ENCODE measurements at regions not wholly inside any gene's neighbourhood (a gene's known extent, or its start where the extent isn't known, plus 50 kb on each side); places are given as distances from the start of the nearest gene placed in this dataset.

GRCh38 chr10:3964516-3964915, 179.5 kb upstream of the KLF6 start:
- no TSS peak for BruUV-seq (replicated peaks)
- Histone ChIP-seq H3K36me3 (ENCODE audit: control insufficient read depth in 2 of 2, extremely low read depth in 1 of 2, insufficient read depth in 2 of 2, low read length in 2 of 2) (no peaks in the 10 kb centered on the region), H3K4me1 (ENCODE audit: control insufficient read depth, extremely low read depth, insufficient read depth, low read length) (peaks cover 10% of the 10 kb centered on the region), H3K79me2 (ENCODE audit: control insufficient read depth, insufficient read depth, low read length) (no peaks in the 10 kb centered on the region), H4K20me1 (replicated peaks; ENCODE audit: control insufficient read depth, extremely low read depth, insufficient read depth, low read length) (no peaks in the 10 kb centered on the region), H3K9me1 (replicated peaks; ENCODE audit: control insufficient read depth, extremely low read depth, insufficient read depth, low read length) (no peaks in the 10 kb centered on the region), H3K4me2 (ENCODE audit: insufficient read depth, low read length) (no peak overlapping the region), H3K9me3 (replicated peaks; ENCODE audit: control insufficient read depth, insufficient read depth, low read length) (no peaks in the 10 kb centered on the region), H3K27me3 (ENCODE audit: control insufficient read depth in 2 of 2, insufficient read depth in 2 of 2, low read length in 2 of 2) (no peaks in the 10 kb centered on the region), H3K4me3 (replicated peaks in 1 of 3; ENCODE audit: insufficient read depth in 1 of 3, low read depth in 1 of 3, low read length in 3 of 3) (no peak overlapping the region), H3K9ac (replicated peaks; ENCODE audit: extremely low read depth, insufficient read depth, low read length) (no peak overlapping the region), H2AFZ (ENCODE audit: low read depth, low read length) (no peak overlapping the region), H3K27ac (ENCODE audit: insufficient read depth, low read depth, low read length) (no peak overlapping the region)
- POLR2A ChIA-PET, result no interaction called here
- intact Hi-C loops (cut with micrococcal nuclease), result no loop called here
- no peak for TF ChIP-seq EZH2 (IDR thresholded peaks at IDR 0.05; ENCODE audit: borderline replicate concordance, low read depth, low read length, severe bottlenecking)
- no peak for TF ChIP-seq GATA2 (IDR thresholded peaks at IDR 0.05; ENCODE audit: insufficient read depth, insufficient read length, low read depth, low read length)
- TF ChIP-seq POLR2A (IDR thresholded peaks at IDR 0.05; ENCODE audit: low read depth, low read length), result no peak
- no peak for TF ChIP-seq JUN (IDR thresholded peaks at IDR 0.05; ENCODE audit: borderline replicate concordance, insufficient read depth, insufficient read length, low read depth)
- no peak for TF ChIP-seq POLR2AphosphoS5 (IDR thresholded peaks at IDR 0.05; ENCODE audit: insufficient read depth, low read depth, low read length)
- TF ChIP-seq MYC (IDR thresholded peaks at IDR 0.05; ENCODE audit: low read depth, low read length), result no peak
- TF ChIP-seq FOS (IDR thresholded peaks at IDR 0.05; ENCODE audit: borderline replicate concordance, insufficient read depth, low read length), result no peak
- TF ChIP-seq, protein P1, sequence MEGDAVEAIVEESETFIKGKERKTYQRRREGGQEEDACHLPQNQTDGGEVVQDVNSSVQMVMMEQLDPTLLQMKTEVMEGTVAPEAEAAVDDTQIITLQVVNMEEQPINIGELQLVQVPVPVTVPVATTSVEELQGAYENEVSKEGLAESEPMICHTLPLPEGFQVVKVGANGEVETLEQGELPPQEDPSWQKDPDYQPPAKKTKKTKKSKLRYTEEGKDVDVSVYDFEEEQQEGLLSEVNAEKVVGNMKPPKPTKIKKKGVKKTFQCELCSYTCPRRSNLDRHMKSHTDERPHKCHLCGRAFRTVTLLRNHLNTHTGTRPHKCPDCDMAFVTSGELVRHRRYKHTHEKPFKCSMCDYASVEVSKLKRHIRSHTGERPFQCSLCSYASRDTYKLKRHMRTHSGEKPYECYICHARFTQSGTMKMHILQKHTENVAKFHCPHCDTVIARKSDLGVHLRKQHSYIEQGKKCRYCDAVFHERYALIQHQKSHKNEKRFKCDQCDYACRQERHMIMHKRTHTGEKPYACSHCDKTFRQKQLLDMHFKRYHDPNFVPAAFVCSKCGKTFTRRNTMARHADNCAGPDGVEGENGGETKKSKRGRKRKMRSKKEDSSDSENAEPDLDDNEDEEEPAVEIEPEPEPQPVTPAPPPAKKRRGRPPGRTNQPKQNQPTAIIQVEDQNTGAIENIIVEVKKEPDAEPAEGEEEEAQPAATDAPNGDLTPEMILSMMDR (IDR thresholded peaks at IDR 0.05; ENCODE audit: extremely low read depth in 1 of 2, insufficient read depth in 1 of 2, low read depth in 1 of 2, low read length in 2 of 2), result no peak
- TF ChIP-seq, protein P2, sequence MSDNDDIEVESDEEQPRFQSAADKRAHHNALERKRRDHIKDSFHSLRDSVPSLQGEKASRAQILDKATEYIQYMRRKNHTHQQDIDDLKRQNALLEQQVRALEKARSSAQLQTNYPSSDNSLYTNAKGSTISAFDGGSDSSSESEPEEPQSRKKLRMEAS (IDR thresholded peaks at IDR 0.05; ENCODE audit: insufficient read depth, insufficient read length), result no peak
- no peak for FAIRE-seq
- DNase-seq (ENCODE audit: low read depth, low spot score), result no peak
- dilution Hi-C loops (cut with MboI; ENCODE audit: extremely low pct_ligation_motif_present, low sequenced_read_pairs), result no loop called here
- CTCF ChIA-PET, result no interaction called here
